GM12891 (cell line): ENCODE measurements at regions not wholly inside any gene's neighbourhood (a gene's known extent, or its start where the extent isn't known, plus 50 kb on each side); places are given as distances from the start of the nearest gene placed in this dataset.

Experiments
- POLR2A ChIP-seq: IDR thresholded peaks from 2 replicates; pipeline ENCODE4 v1.6.1; 2011; ENCODE audit warnings: low read depth, low read length, control low read depth
- POLR2AphosphoS5 ChIP-seq: IDR thresholded peaks from 2 replicates; pipeline ENCODE4 v1.6.1; 2011; ENCODE audit warnings: low read depth, low read length, control low read depth
- SPI1 ChIP-seq: IDR thresholded peaks from 2 replicates; pipeline ENCODE4 v1.6.1; 2011; ENCODE audit warnings: low read depth, low read length, control low read depth
- TAF1 ChIP-seq: IDR thresholded peaks from 2 replicates; pipeline ENCODE4 v1.6.1; 2011; ENCODE audit warnings: low read depth, low read length, control low read depth

- TF ChIP-seq POLR2A (no peak), POLR2AphosphoS5 (no peak), SPI1 (no peak), TAF1 (no peak)
Measured at GRCh38 chr2:192407692-192408091, 213.0 kb upstream of the TMEFF2 start.
